GM13977 (cell line): ENCODE measurements at regions not wholly inside any gene's neighbourhood (a gene's known extent, or its start where the extent isn't known, plus 50 kb on each side); places are given as distances from the start of the nearest gene placed in this dataset.
"Not testable (repeated sequence)": the region's sequence is repeated elsewhere in the genome, so short reads cannot be mapped to it uniquely, and the experiment has no call there.

ENCODE experiments used
- DNase-seq: peaks from one replicate; pipeline ENCODE4 v3.0.0; 2012; ENCODE audit warnings: low spot score
- in situ Hi-C: fragments of 300-500 bp; cut with MboI; formaldehyde crosslinking; loops from one replicate; pipeline ENCODE4 v1.12.0; 2022; ENCODE audit warnings: low sequenced_read_pairs, low pct_unique_long_range_greater_than_20kb, mixed read lengths, inconsistent platforms; ENCODE audit not compliant: unreplicated experiment
- TF ChIP-seq, protein P1 (sequence below): IDR thresholded peaks from 2 replicates; pipeline ENCODE4 v1.5.1; 2012; ENCODE audit warnings: mild to moderate bottlenecking, control low read depth; ENCODE audit not compliant: insufficient read depth; ENCODE audit errors: extremely low read depth, missing control alignments

DNA sequence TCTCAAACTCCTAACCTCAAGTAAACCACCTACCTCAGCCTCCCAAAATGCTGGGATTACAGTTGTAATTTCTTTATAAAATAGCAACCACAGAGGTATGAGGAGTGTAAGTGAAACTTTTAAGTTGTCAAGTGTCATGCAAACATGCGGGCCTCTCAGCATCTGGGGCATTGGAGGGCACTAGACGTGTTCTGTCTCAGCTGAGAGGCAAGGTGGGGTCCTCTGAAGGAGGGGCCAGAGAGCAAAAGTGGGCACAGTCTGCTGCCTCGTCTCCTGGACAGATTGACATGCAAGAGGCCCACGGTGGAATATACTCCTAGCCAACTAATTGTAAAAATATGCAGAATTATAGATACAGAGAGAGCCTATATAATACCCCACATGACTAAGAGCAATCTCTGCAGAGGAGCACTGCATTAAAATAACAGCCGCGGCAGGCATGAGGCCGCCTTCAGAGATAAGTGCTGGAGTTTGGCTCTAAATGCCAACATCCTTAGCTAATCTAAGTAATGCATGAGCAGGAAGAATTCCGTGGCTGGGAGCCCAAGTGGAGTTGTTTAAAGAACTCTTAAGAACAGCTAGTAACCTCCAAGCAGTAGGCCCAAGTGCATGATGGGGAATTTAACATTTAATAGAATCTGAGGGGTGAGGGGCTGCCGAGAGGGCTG lies 87.8 kb upstream of the RNU6-1 start:
- TF ChIP-seq, protein P1, sequence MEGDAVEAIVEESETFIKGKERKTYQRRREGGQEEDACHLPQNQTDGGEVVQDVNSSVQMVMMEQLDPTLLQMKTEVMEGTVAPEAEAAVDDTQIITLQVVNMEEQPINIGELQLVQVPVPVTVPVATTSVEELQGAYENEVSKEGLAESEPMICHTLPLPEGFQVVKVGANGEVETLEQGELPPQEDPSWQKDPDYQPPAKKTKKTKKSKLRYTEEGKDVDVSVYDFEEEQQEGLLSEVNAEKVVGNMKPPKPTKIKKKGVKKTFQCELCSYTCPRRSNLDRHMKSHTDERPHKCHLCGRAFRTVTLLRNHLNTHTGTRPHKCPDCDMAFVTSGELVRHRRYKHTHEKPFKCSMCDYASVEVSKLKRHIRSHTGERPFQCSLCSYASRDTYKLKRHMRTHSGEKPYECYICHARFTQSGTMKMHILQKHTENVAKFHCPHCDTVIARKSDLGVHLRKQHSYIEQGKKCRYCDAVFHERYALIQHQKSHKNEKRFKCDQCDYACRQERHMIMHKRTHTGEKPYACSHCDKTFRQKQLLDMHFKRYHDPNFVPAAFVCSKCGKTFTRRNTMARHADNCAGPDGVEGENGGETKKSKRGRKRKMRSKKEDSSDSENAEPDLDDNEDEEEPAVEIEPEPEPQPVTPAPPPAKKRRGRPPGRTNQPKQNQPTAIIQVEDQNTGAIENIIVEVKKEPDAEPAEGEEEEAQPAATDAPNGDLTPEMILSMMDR = no peak
- DNase-seq = no peak
- in situ Hi-C loops = no loop called here

DNA sequence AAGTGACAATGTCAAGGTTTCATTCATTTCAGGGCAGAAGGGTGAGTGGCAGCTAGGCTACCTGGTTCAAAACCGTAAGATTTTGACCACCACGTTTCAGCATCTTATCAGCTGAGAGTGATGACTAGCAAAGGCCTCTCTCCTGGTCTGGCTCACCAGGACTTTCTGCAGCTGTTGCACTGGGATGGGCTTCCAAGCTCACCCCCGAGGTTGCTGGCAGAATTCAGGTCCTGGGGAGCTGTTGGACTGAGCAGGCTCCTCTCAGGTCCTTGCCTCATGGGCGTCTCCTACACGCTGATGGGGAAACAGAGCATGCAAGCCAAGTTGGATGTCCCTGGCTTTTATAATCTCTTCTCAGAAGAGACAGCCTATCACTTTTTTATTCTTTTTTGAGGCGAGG lies 88.8 kb upstream of the RNU6-1 start:
- TF ChIP-seq, protein P1 = no peak
- no peak for DNase-seq
- in situ Hi-C loops = no loop called here

DNA sequence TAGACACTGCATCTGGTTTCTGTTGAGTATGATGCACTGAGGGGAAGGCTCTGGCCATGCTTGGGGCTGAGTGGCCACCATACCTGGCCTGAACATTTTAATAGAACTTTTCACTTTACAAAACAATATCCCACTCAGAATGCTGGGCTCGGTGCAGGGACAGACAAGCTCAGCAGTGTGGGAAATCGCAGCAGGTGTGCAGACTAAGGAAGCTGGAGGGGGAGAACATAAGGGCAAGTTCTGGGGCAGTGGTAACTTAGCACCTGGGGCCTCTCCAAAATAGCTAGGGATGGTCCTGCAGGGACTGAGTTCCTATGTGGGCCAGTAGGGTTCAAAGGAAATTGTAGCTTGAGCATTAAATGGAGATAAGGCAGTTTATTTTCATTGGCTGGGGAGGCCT lies 90.9 kb upstream of the RNU6-1 start:
- TF ChIP-seq, protein P1 = no peak
- no peak for DNase-seq
- in situ Hi-C loops = no loop called here

DNA sequence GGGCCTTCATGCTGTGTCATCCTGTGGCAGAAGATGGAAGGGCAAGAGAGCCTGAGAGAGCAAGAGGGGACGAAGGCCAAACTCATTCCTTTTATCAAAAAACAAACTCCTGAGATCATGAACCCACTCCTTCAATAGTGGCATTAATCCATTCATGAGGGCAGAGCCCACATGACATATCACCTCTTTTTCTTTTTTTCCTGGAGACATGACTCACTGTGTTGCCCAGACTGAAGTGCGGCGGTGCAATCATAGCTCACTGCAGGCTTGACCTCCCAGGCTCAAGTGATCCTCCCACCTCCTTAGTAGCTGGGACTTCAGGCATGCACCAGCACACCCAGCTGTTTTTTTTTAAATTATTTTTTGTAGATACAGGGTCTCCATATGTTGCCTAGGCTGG lies 92.0 kb upstream of the RNU6-1 start:
- TF ChIP-seq, protein P1 = no peak
- DNase-seq = no peak
- in situ Hi-C loops = no loop called here

DNA sequence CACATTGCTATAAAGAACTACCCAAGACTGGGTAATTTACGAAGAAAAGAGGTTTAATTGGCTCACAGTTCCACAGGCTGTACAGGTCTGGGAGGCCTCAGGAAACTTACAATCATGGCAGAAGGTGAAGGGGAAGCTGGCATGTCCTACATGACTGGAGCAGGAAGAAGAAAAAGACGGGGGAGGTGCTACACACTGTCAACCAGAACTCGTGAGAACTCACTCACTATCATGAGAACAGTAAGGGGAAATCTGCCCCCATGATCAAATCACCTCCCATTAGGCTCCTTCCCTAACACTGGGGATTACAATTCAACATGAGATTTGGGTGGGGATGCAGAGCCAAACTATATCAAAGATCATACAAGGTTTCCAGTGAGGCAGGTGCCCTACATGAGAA lies 94.3 kb upstream of the RNU6-1 start:
- DNase-seq, in situ Hi-C loops: not testable (repeated sequence)

DNA sequence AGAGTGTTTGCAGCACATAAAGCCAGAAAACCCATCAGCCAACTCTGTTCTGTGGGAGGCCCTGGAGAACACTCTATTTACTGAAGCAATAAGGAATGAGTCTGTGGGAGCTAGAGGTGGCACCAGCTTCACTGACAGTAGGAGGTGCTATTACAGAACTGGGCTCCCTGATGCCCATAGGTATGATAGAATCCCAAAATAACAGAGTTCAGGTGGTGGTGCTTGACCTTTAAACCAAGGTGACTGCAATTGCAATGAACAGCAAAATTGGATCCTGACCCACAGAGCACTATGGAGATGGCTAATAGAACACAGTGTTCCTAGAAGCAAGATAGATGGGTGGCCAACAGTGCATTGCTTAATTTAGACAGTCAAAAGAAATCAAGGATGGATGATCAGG lies 95.4 kb upstream of the RNU6-1 start:
- no peak for DNase-seq
- in situ Hi-C loops = no loop called here
- TF ChIP-seq, protein P1 = no peak

DNA sequence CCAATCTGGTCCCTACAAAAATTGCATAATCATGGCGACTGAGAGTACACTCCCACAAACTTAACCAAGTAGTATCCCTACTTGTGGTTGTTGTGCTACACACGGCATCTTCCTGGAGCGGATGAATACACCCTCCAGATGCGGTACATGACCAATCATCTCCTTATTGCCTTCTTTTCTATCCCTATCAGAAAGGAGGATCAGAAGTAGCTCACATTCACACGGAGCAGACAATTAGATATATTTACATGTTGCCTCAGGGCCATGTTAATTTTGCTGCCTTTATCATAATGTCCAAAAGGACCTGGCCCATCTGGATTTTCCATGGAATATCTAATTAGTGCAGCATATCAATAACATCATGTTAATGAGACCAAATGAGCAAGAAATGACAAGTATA lies 96.4 kb upstream of the RNU6-1 start:
- TF ChIP-seq, protein P1 = no peak
- in situ Hi-C loops = no loop called here
- no peak for DNase-seq
